ENCODE measurements at regions not wholly inside any gene's neighbourhood (a gene's known extent, or its start where the extent isn't known, plus 50 kb on each side); places are given as distances from the start of the nearest gene placed in this dataset.

GRCh38 chr15:85302271-85302670 is 78.1 kb upstream of the AKAP13 start:
- WGBS, 2 donors: 86 to 88% methylated on average over 2 of the region's 2 CpGs
- no peaks in the 10 kb centered on the region for H3K36me3 ChIP-seq (ENCODE audit: control insufficient read depth in 2 of 2, insufficient read depth in 2 of 2, low read length in 1 of 2)
- H3K27me3 ChIP-seq (ENCODE audit: control insufficient read depth in 1 of 2, insufficient read depth in 2 of 2, low read length in 2 of 2): no peaks in the 10 kb centered on the region
- no peak overlapping the region for H3K27ac ChIP-seq (ENCODE audit: low read depth in 2 of 2, low read length in 1 of 2)
- H3K9me3 ChIP-seq (ENCODE audit: control insufficient read depth in 2 of 2, insufficient read depth in 1 of 2, low read depth in 1 of 2, low read length in 1 of 2): no peaks in the 10 kb centered on the region
- no peak overlapping the region for H3K4me3 ChIP-seq (ENCODE audit: low read depth in 1 of 2, low read length in 2 of 2)
- H3K4me1 ChIP-seq (ENCODE audit: control insufficient read depth in 2 of 2, insufficient read depth in 2 of 2, low read length in 1 of 2): no peaks in the 10 kb centered on the region

- no peaks in the 10 kb centered on the region for H3K9me3 ChIP-seq (ENCODE audit: control insufficient read depth in 2 of 2, insufficient read depth in 1 of 2, low read depth in 1 of 2, low read length in 1 of 2)
- WGBS, 2 donors: 86 to 87% methylated on average over 2 of the region's 2 CpGs
These were observed 75.4 kb upstream of the AKAP13 start for GRCh38 chr15:85305050-85305449.

GRCh38 chr15:85306946-85307686 is 73.3 kb upstream of the AKAP13 start:
- Histone ChIP-seq H3K4me1 (ENCODE audit: control insufficient read depth in 2 of 2, insufficient read depth in 2 of 2, low read length in 1 of 2) (no peaks in the 10 kb centered on the region), H3K9me3 (ENCODE audit: control insufficient read depth in 2 of 2, insufficient read depth in 1 of 2, low read depth in 1 of 2, low read length in 1 of 2) (no peaks in the 10 kb centered on the region), H3K36me3 (ENCODE audit: control insufficient read depth in 2 of 2, insufficient read depth in 2 of 2, low read length in 1 of 2) (no peaks in the 10 kb centered on the region), H3K27ac (ENCODE audit: low read depth in 2 of 2, low read length in 1 of 2) (no peak overlapping the region), H3K27me3 (ENCODE audit: control insufficient read depth in 1 of 2, insufficient read depth in 2 of 2, low read length in 2 of 2) (no peaks in the 10 kb centered on the region), H3K4me3 (ENCODE audit: low read depth in 1 of 2, low read length in 2 of 2) (no peak overlapping the region)
- WGBS, 2 donors: 77 to 85% methylated on average over 5 of the region's 5 CpGs

More at GRCh38 chr15:85305050-85305449, 75.4 kb upstream of the AKAP13 start:
- Histone ChIP-seq H3K36me3 (ENCODE audit: control insufficient read depth in 2 of 2, insufficient read depth in 2 of 2, low read length in 1 of 2) (no peaks in the 10 kb centered on the region), H3K4me1 (ENCODE audit: control insufficient read depth in 2 of 2, insufficient read depth in 2 of 2, low read length in 1 of 2) (no peaks in the 10 kb centered on the region), H3K27me3 (ENCODE audit: control insufficient read depth in 1 of 2, insufficient read depth in 2 of 2, low read length in 2 of 2) (no peaks in the 10 kb centered on the region), H3K4me3 (ENCODE audit: low read depth in 1 of 2, low read length in 2 of 2) (no peak overlapping the region), H3K27ac (ENCODE audit: low read depth in 2 of 2, low read length in 1 of 2) (no peak overlapping the region)

- Histone ChIP-seq H3K27me3 (ENCODE audit: control insufficient read depth in 1 of 2, insufficient read depth in 2 of 2, low read length in 2 of 2) (no peaks in the 10 kb centered on the region), H3K4me1 (ENCODE audit: control insufficient read depth in 2 of 2, insufficient read depth in 2 of 2, low read length in 1 of 2) (no peaks in the 10 kb centered on the region), H3K36me3 (ENCODE audit: control insufficient read depth in 2 of 2, insufficient read depth in 2 of 2, low read length in 1 of 2) (no peaks in the 10 kb centered on the region), H3K4me3 (ENCODE audit: low read depth in 1 of 2, low read length in 2 of 2) (no peak overlapping the region), H3K27ac (ENCODE audit: low read depth in 2 of 2, low read length in 1 of 2) (no peak overlapping the region), H3K9me3 (ENCODE audit: control insufficient read depth in 2 of 2, insufficient read depth in 1 of 2, low read depth in 1 of 2, low read length in 1 of 2) (no peaks in the 10 kb centered on the region)
- 87 to 94% methylated on average over 2 of the region's 2 CpGs for WGBS, 2 donors
These were observed 72.7 kb upstream of the AKAP13 start for GRCh38 chr15:85307687-85308045.

GRCh38 chr15:85311647-85312046 is 68.8 kb upstream of the AKAP13 start:
- no peaks in the 10 kb centered on the region for H3K36me3 ChIP-seq (ENCODE audit: control insufficient read depth in 2 of 2, insufficient read depth in 2 of 2, low read length in 1 of 2)
- WGBS, 2 donors: 70 to 82% methylated on average over 2 of the region's 2 CpGs
- no peaks in the 10 kb centered on the region for H3K27me3 ChIP-seq (ENCODE audit: control insufficient read depth in 1 of 2, insufficient read depth in 2 of 2, low read length in 2 of 2)
- H3K9me3 ChIP-seq (ENCODE audit: control insufficient read depth in 2 of 2, insufficient read depth in 1 of 2, low read depth in 1 of 2, low read length in 1 of 2): no peaks in the 10 kb centered on the region
- H3K4me1 ChIP-seq (ENCODE audit: control insufficient read depth in 2 of 2, insufficient read depth in 2 of 2, low read length in 1 of 2): peaks cover 0 to 2% of the 10 kb centered on the region in 2 donors
- no peak overlapping the region for H3K27ac ChIP-seq (ENCODE audit: low read depth in 2 of 2, low read length in 1 of 2)
- H3K4me3 ChIP-seq (ENCODE audit: low read depth in 1 of 2, low read length in 2 of 2): no peak overlapping the region

GRCh38 chr15:85312486-85312885 is 67.9 kb upstream of the AKAP13 start:
- Histone ChIP-seq H3K4me1 (ENCODE audit: control insufficient read depth in 2 of 2, insufficient read depth in 2 of 2, low read length in 1 of 2) (peaks cover 0 to 2% of the 10 kb centered on the region in 2 donors), H3K27ac (ENCODE audit: low read depth in 2 of 2, low read length in 1 of 2) (no peak overlapping the region), H3K9me3 (ENCODE audit: control insufficient read depth in 2 of 2, insufficient read depth in 1 of 2, low read depth in 1 of 2, low read length in 1 of 2) (no peaks in the 10 kb centered on the region), H3K27me3 (ENCODE audit: control insufficient read depth in 1 of 2, insufficient read depth in 2 of 2, low read length in 2 of 2) (no peaks in the 10 kb centered on the region), H3K36me3 (ENCODE audit: control insufficient read depth in 2 of 2, insufficient read depth in 2 of 2, low read length in 1 of 2) (no peaks in the 10 kb centered on the region), H3K4me3 (ENCODE audit: low read depth in 1 of 2, low read length in 2 of 2) (no peak overlapping the region)
- WGBS, 2 donors: 73 to 77% methylated on average over 5 of the region's 5 CpGs

GRCh38 chr15:85312929-85313331 is 67.5 kb upstream of the AKAP13 start:
- Histone ChIP-seq H3K4me3 (ENCODE audit: low read depth in 1 of 2, low read length in 2 of 2) (no peak overlapping the region), H3K27ac (ENCODE audit: low read depth in 2 of 2, low read length in 1 of 2) (no peak overlapping the region), H3K36me3 (ENCODE audit: control insufficient read depth in 2 of 2, insufficient read depth in 2 of 2, low read length in 1 of 2) (no peaks in the 10 kb centered on the region), H3K4me1 (ENCODE audit: control insufficient read depth in 2 of 2, insufficient read depth in 2 of 2, low read length in 1 of 2) (peaks cover 0 to 2% of the 10 kb centered on the region in 2 donors), H3K27me3 (ENCODE audit: control insufficient read depth in 1 of 2, insufficient read depth in 2 of 2, low read length in 2 of 2) (no peaks in the 10 kb centered on the region), H3K9me3 (ENCODE audit: control insufficient read depth in 2 of 2, insufficient read depth in 1 of 2, low read depth in 1 of 2, low read length in 1 of 2) (no peaks in the 10 kb centered on the region)
- WGBS, 2 donors: 94% methylated on average over 2 of the region's 2 CpGs

- WGBS, 2 donors: 92 to 96% methylated on average over 1 of the region's 1 CpG
- Histone ChIP-seq H3K36me3 (ENCODE audit: control insufficient read depth in 2 of 2, insufficient read depth in 2 of 2, low read length in 1 of 2) (no peaks in the 10 kb centered on the region), H3K4me3 (ENCODE audit: low read depth in 1 of 2, low read length in 2 of 2) (no peak overlapping the region), H3K27ac (ENCODE audit: low read depth in 2 of 2, low read length in 1 of 2) (no peak overlapping the region), H3K27me3 (ENCODE audit: control insufficient read depth in 1 of 2, insufficient read depth in 2 of 2, low read length in 2 of 2) (no peaks in the 10 kb centered on the region), H3K4me1 (ENCODE audit: control insufficient read depth in 2 of 2, insufficient read depth in 2 of 2, low read length in 1 of 2) (peaks cover 0 to 2% of the 10 kb centered on the region in 2 donors), H3K9me3 (ENCODE audit: control insufficient read depth in 2 of 2, insufficient read depth in 1 of 2, low read depth in 1 of 2, low read length in 1 of 2) (no peaks in the 10 kb centered on the region)
These were observed 67.1 kb upstream of the AKAP13 start for GRCh38 chr15:85313339-85313738.

- 93 to 96% methylated on average over 3 of the region's 3 CpGs for WGBS, 2 donors
- Histone ChIP-seq H3K27me3 (ENCODE audit: control insufficient read depth in 1 of 2, insufficient read depth in 2 of 2, low read length in 2 of 2) (no peaks in the 10 kb centered on the region), H3K4me3 (ENCODE audit: low read depth in 1 of 2, low read length in 2 of 2) (no peak overlapping the region), H3K9me3 (ENCODE audit: control insufficient read depth in 2 of 2, insufficient read depth in 1 of 2, low read depth in 1 of 2, low read length in 1 of 2) (no peaks in the 10 kb centered on the region), H3K4me1 (ENCODE audit: control insufficient read depth in 2 of 2, insufficient read depth in 2 of 2, low read length in 1 of 2) (peaks cover 0 to 2% of the 10 kb centered on the region in 2 donors), H3K36me3 (ENCODE audit: control insufficient read depth in 2 of 2, insufficient read depth in 2 of 2, low read length in 1 of 2) (no peaks in the 10 kb centered on the region), H3K27ac (ENCODE audit: low read depth in 2 of 2, low read length in 1 of 2) (no peak overlapping the region)
These were observed 66.3 kb upstream of the AKAP13 start for GRCh38 chr15:85314146-85314545.

GRCh38 chr15:85314633-85315032 is 65.8 kb upstream of the AKAP13 start:
- 37 to 64% methylated on average over 4 of the region's 4 CpGs for WGBS, 2 donors

More at GRCh38 chr15:85314633-85315032, 65.8 kb upstream of the AKAP13 start:
- Histone ChIP-seq H3K27me3 (ENCODE audit: control insufficient read depth in 1 of 2, insufficient read depth in 2 of 2, low read length in 2 of 2) (no peaks in the 10 kb centered on the region), H3K4me3 (ENCODE audit: low read depth in 1 of 2, low read length in 2 of 2) (no peak overlapping the region), H3K4me1 (ENCODE audit: control insufficient read depth in 2 of 2, insufficient read depth in 2 of 2, low read length in 1 of 2) (peaks cover 0 to 2% of the 10 kb centered on the region in 2 donors), H3K27ac (ENCODE audit: low read depth in 2 of 2, low read length in 1 of 2) (no peak overlapping the region), H3K36me3 (ENCODE audit: control insufficient read depth in 2 of 2, insufficient read depth in 2 of 2, low read length in 1 of 2) (no peaks in the 10 kb centered on the region), H3K9me3 (ENCODE audit: control insufficient read depth in 2 of 2, insufficient read depth in 1 of 2, low read depth in 1 of 2, low read length in 1 of 2) (no peaks in the 10 kb centered on the region)
